HepG2 (cell line): ENCODE measurements at regions not wholly inside any gene's neighbourhood (a gene's known extent, or its start where the extent isn't known, plus 50 kb on each side); places are given as distances from the start of the nearest gene placed in this dataset.

Experiments
- ATAC-seq: fragments of 200-7000 bp; cut with Tn5 transposase; 3 replicates; pipeline ENCODE4 v1.9.1; 2020; ENCODE audit warnings: mild to moderate bottlenecking, moderate library complexity
- BruUV-seq: library from RNA; stranded (reverse); fragments of 400-500 nt; replicated peaks from 2 replicates; lab custom pipeline; 2021; lab: Mats Ljungman, UMichigan
- CTCF ChIA-PET: fragments of 300-600 bp; formaldehyde crosslinking; extraction: SDS; loops from one replicate; lab custom pipeline; 2021; ENCODE audit warnings: low total read pairs, inconsistent platforms, low intra/inter-chr PET ratio; lab: Yijun Ruan, JAX
- POLR2A ChIA-PET: fragments of 350-600 bp; sonication (Branson Sonifier 250); formaldehyde crosslinking; loops from one replicate; lab custom pipeline; 2020; ENCODE audit warnings: antibody characterized with exemption, inconsistent platforms; lab: Yijun Ruan, JAX
- DNase-seq: peaks from one replicate; pipeline ENCODE4 v3.0.0-alpha.2; 2015; ENCODE audit warnings: low spot score
- FAIRE-seq: peaks from 3 replicates; lab custom pipeline; 2011; peaks lifted over from hg19 to GRCh38; lab: Jason Lieb, UNC
- H2AFZ ChIP-seq: one replicate; pipeline ENCODE4 v1.6.1; 2011; ENCODE audit warnings: low read length, inconsistent platforms
- H3K27ac ChIP-seq: fragments of 300-600 bp; 3 replicates; pipeline ENCODE4 v1.8.0; 2011; ENCODE audit warnings: mixed run types, mild to moderate bottlenecking, mixed read lengths, low read length, inconsistent platforms; ENCODE audit not compliant: insufficient read depth; ENCODE audit errors: extremely low read length
- H3K27me3 ChIP-seq, 2 experiments: fragments of 200-600 bp in 1 of 2; 2 replicates in 1 of 2; 3 replicates in 1 of 2; pipeline versions ENCODE4 v1.6.0 to v1.8.0; 2011; ENCODE audit warnings: low read length in 2 of 2, mild to moderate bottlenecking in 2 of 2, moderate library complexity in 2 of 2, inconsistent platforms in 1 of 2; ENCODE audit not compliant: insufficient read depth in 2 of 2, control insufficient read depth in 1 of 2
- H3K36me3 ChIP-seq, 2 experiments: fragments of 200-600 bp in 1 of 2; replicated peaks in 1 of 2; 2 replicates in 1 of 2; 3 replicates in 1 of 2; pipeline versions ENCODE4 v1.5.1 to v1.8.0; 2011; ENCODE audit warnings: low read length in 2 of 2, inconsistent platforms in 1 of 2; ENCODE audit not compliant: insufficient read depth in 2 of 2, control insufficient read depth in 1 of 2
- H3K4me1 ChIP-seq: 2 replicates; pipeline ENCODE4 v1.5.1; 2012; ENCODE audit warnings: low read length, inconsistent platforms; ENCODE audit not compliant: insufficient read depth
- H3K4me2 ChIP-seq: 2 replicates; pipeline ENCODE4 v1.6.0; 2011; ENCODE audit warnings: low read depth, low read length, inconsistent platforms
- H3K4me3 ChIP-seq, 3 experiments: fragments of 200-600 bp in 1 of 3; sonication (generic), shearing (Covaris generic) in 1 of 3; replicated peaks in 1 of 3; 2 replicates each; pipeline ENCODE4 v1.5.1; 2011 to 2016; ENCODE audit warnings: low read length in 3 of 3, inconsistent platforms in 2 of 3, low read depth in 2 of 3, mild to moderate bottlenecking in 2 of 3, control low read depth in 1 of 3, mixed read lengths in 1 of 3; ENCODE audit not compliant: insufficient read depth in 1 of 3
- H3K79me2 ChIP-seq: one replicate; pipeline ENCODE4 v1.6.1; 2011; ENCODE audit warnings: low read length, inconsistent platforms; ENCODE audit not compliant: insufficient read depth
- H3K9ac ChIP-seq: 2 replicates; pipeline ENCODE4 v1.6.0; 2011; ENCODE audit warnings: mild to moderate bottlenecking, low read depth, low read length, inconsistent platforms; ENCODE audit not compliant: insufficient read depth
- H3K9me3 ChIP-seq: 2 replicates; pipeline ENCODE4 v1.5.1; 2012; ENCODE audit warnings: mild to moderate bottlenecking, low read length
- H4K20me1 ChIP-seq: 2 replicates; pipeline ENCODE4 v1.6.0; 2011; ENCODE audit warnings: inconsistent platforms, mild to moderate bottlenecking, low read length, moderate library complexity; ENCODE audit not compliant: insufficient read depth
- CBX5 ChIP-seq: sonication (generic); formaldehyde crosslinking; IDR thresholded peaks from 2 replicates; pipeline ENCODE4 v1.4.0; 2020; ENCODE audit warnings: missing genetic modification reagents, borderline replicate concordance
- KLF9 ChIP-seq: IDR thresholded peaks from 2 replicates; pipeline ENCODE4 v1.6.1; 2016; ENCODE audit warnings: low read depth
- ONECUT2 ChIP-seq: sonication (generic); formaldehyde crosslinking; IDR thresholded peaks from 2 replicates; pipeline ENCODE4 v1.4.0; 2020; ENCODE audit warnings: missing genetic modification reagents
- RELA ChIP-seq: sonication (generic); formaldehyde crosslinking; IDR thresholded peaks from 2 replicates; pipeline ENCODE4 v1.4.0; 2020; ENCODE audit warnings: missing genetic modification reagents
- ZFP36L2 ChIP-seq: sonication (generic); formaldehyde crosslinking; IDR thresholded peaks from 2 replicates; pipeline ENCODE4 v1.4.0; 2020; ENCODE audit warnings: missing genetic modification reagents
- ZFP82 ChIP-seq: sonication (generic); formaldehyde crosslinking; IDR thresholded peaks from 2 replicates; pipeline ENCODE4 v1.5.1; 2020; ENCODE audit warnings: mild to moderate bottlenecking, missing genetic modification reagents, borderline replicate concordance
- ZNF136 ChIP-seq: sonication (generic); formaldehyde crosslinking; IDR thresholded peaks from 2 replicates; pipeline ENCODE4 v1.8.1; 2022; ENCODE audit warnings: low read depth, mild to moderate bottlenecking, moderate library complexity, missing genetic modification reagents
- ZNF224 ChIP-seq: sonication (generic); formaldehyde crosslinking; IDR thresholded peaks from 2 replicates; pipeline ENCODE4 v1.5.0; 2020; ENCODE audit warnings: mild to moderate bottlenecking, missing genetic modification reagents
- ZNF512B ChIP-seq: sonication (generic); formaldehyde crosslinking; IDR thresholded peaks from 2 replicates; pipeline ENCODE4 v1.5.1; 2020; ENCODE audit warnings: missing genetic modification reagents, mild to moderate bottlenecking, borderline replicate concordance
- ZNF564 ChIP-seq: sonication (generic); formaldehyde crosslinking; IDR thresholded peaks from 2 replicates; pipeline ENCODE4 v1.8.1; 2023; ENCODE audit warnings: mild to moderate bottlenecking, missing genetic modification reagents
- ZNF570 ChIP-seq: sonication (generic); formaldehyde crosslinking; IDR thresholded peaks from 2 replicates; pipeline ENCODE4 v1.4.0; 2020; ENCODE audit warnings: mild to moderate bottlenecking, missing genetic modification reagents, borderline replicate concordance
- ZNF615 ChIP-seq: sonication (generic); formaldehyde crosslinking; IDR thresholded peaks from 2 replicates; pipeline ENCODE4 v1.5.0; 2020; ENCODE audit warnings: mild to moderate bottlenecking, missing genetic modification reagents, borderline replicate concordance
- ZSCAN22 ChIP-seq: sonication (generic); formaldehyde crosslinking; IDR thresholded peaks from 2 replicates; pipeline ENCODE4 v1.4.0; 2020; ENCODE audit warnings: mild to moderate bottlenecking, missing genetic modification reagents
- WGBS: methylation state at CpG from one replicate; pipeline ENCODE4 v1.1.6; 2017; ENCODE audit warnings: low lambda C conversion rate; 5-methylcytosine and 5-hydroxymethylcytosine counted together
- in situ Hi-C: cut with HindIII; loops from 2 replicates; pipeline ENCODE4 v1.10.0; 2017; ENCODE audit warnings: low pct_unique_long_range_greater_than_20kb; ENCODE audit not compliant: extremely low pct_ligation_motif_present
- intact Hi-C: fragments of 100-400 bp; cut with micrococcal nuclease; formaldehyde crosslinking; loops from one replicate; pipeline ENCODE4 v1.10.0; 2022; ENCODE audit not compliant: unreplicated experiment
- TF ChIP-seq, protein P1 (sequence below): sonication (generic); formaldehyde crosslinking; IDR thresholded peaks from 2 replicates; pipeline ENCODE4 v1.5.0; 2020; ENCODE audit warnings: missing genetic modification reagents
- TF ChIP-seq, protein P2 (sequence below): sonication (generic); formaldehyde crosslinking; IDR thresholded peaks from 2 replicates; pipeline ENCODE4 v1.8.0; 2022; ENCODE audit warnings: mild to moderate bottlenecking, missing genetic modification reagents

- CTCF ChIA-PET = no interaction called here
- FAIRE-seq = no peak
These were observed 184.3 kb downstream of the CYRIA start for GRCh38 chr2:16481351-16481750.

GRCh38 chr2:16479721-16480120, 185.9 kb downstream of the CYRIA start:
- Histone ChIP-seq H3K4me1 (no peaks in the 10 kb centered on the region), H3K9me3 (no peaks in the 10 kb centered on the region), H3K4me2 (no peak overlapping the region), H3K27me3 (no peaks in the 10 kb centered on the region; a peak in 1 of 5 replicates), H3K79me2 (no peaks in the 10 kb centered on the region), H3K9ac (no peak overlapping the region), H3K27ac (no peak overlapping the region), H3K36me3 (no peaks in the 10 kb centered on the region), H4K20me1 (no peaks in the 10 kb centered on the region), H3K4me3 (no peak overlapping the region), H2AFZ (no peak overlapping the region)
- DNase-seq = no peak
- FAIRE-seq = no peak
- in situ Hi-C loops (loop anchor here (10.0 kb wide), 1 partner anchor 535 kb away; the partner anchor contains the start of gene MYCN), intact Hi-C loops (no loop called here)
- ChIA-PET CTCF (no interaction called here), POLR2A (no interaction called here)
- ATAC-seq = no peak
- no TSS peak for BruUV-seq
- TF ChIP-seq ZNF615 (CRISPR knock-in tag) = no peak
- no peak for TF ChIP-seq CBX5
- TF ChIP-seq, protein P1, sequence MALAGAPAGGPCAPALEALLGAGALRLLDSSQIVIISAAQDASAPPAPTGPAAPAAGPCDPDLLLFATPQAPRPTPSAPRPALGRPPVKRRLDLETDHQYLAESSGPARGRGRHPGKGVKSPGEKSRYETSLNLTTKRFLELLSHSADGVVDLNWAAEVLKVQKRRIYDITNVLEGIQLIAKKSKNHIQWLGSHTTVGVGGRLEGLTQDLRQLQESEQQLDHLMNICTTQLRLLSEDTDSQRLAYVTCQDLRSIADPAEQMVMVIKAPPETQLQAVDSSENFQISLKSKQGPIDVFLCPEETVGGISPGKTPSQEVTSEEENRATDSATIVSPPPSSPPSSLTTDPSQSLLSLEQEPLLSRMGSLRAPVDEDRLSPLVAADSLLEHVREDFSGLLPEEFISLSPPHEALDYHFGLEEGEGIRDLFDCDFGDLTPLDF (CRISPR knock-in tag) = no peak
- no peak for TF ChIP-seq ONECUT2 (CRISPR knock-in tag)
- TF ChIP-seq ZNF512B (CRISPR knock-in tag) = no peak
- TF ChIP-seq ZNF564 (CRISPR knock-in tag) = no peak
- TF ChIP-seq KLF9 (CRISPR knock-in tag) = no peak
- no peak for TF ChIP-seq ZNF136
- TF ChIP-seq ZNF570 (CRISPR knock-in tag) = no peak
- no peak for TF ChIP-seq ZFP82 (CRISPR knock-in tag)
- no peak for TF ChIP-seq ZSCAN22
- TF ChIP-seq ZNF224 (CRISPR knock-in tag) = no peak
- TF ChIP-seq ZFP36L2 (CRISPR knock-in tag) = no peak
- TF ChIP-seq, protein P2, sequence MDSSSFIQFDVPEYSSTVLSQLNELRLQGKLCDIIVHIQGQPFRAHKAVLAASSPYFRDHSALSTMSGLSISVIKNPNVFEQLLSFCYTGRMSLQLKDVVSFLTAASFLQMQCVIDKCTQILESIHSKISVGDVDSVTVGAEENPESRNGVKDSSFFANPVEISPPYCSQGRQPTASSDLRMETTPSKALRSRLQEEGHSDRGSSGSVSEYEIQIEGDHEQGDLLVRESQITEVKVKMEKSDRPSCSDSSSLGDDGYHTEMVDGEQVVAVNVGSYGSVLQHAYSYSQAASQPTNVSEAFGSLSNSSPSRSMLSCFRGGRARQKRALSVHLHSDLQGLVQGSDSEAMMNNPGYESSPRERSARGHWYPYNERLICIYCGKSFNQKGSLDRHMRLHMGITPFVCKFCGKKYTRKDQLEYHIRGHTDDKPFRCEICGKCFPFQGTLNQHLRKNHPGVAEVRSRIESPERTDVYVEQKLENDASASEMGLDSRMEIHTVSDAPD (CRISPR knock-in tag) = no peak

More at GRCh38 chr2:16481351-16481750, 184.3 kb downstream of the CYRIA start:
- TF ChIP-seq RELA = no peak
- H3K27ac ChIP-seq = no peak overlapping the region
- no peak for ATAC-seq
- H3K4me3 ChIP-seq = no peak overlapping the region
- H3K9me3 ChIP-seq = no peaks in the 10 kb centered on the region
- WGBS = 44% methylated on average over 1 of the region's 1 CpG
- no peak overlapping the region for H3K9ac ChIP-seq
- DNase-seq = no peak
- no TSS peak for BruUV-seq
- H2AFZ ChIP-seq = no peak overlapping the region
- no peaks in the 10 kb centered on the region for H3K79me2 ChIP-seq
- no peaks in the 10 kb centered on the region for H4K20me1 ChIP-seq
- no peaks in the 10 kb centered on the region; a peak in 1 of 5 replicates for H3K27me3 ChIP-seq
- no peaks in the 10 kb centered on the region for H3K36me3 ChIP-seq
- H3K4me2 ChIP-seq = no peak overlapping the region
- in situ Hi-C loops (loop anchor here (10.0 kb wide), 1 partner anchor 537 kb away; the partner anchor contains the start of gene MYCN), intact Hi-C loops (no loop called here)
- no peaks in the 10 kb centered on the region for H3K4me1 ChIP-seq
- POLR2A ChIA-PET = no interaction called here
